ENCODE measurements at regions not wholly inside any gene's neighbourhood (a gene's known extent, or its start where the extent isn't known, plus 50 kb on each side); places are given as distances from the start of the nearest gene placed in this dataset.

DNA sequence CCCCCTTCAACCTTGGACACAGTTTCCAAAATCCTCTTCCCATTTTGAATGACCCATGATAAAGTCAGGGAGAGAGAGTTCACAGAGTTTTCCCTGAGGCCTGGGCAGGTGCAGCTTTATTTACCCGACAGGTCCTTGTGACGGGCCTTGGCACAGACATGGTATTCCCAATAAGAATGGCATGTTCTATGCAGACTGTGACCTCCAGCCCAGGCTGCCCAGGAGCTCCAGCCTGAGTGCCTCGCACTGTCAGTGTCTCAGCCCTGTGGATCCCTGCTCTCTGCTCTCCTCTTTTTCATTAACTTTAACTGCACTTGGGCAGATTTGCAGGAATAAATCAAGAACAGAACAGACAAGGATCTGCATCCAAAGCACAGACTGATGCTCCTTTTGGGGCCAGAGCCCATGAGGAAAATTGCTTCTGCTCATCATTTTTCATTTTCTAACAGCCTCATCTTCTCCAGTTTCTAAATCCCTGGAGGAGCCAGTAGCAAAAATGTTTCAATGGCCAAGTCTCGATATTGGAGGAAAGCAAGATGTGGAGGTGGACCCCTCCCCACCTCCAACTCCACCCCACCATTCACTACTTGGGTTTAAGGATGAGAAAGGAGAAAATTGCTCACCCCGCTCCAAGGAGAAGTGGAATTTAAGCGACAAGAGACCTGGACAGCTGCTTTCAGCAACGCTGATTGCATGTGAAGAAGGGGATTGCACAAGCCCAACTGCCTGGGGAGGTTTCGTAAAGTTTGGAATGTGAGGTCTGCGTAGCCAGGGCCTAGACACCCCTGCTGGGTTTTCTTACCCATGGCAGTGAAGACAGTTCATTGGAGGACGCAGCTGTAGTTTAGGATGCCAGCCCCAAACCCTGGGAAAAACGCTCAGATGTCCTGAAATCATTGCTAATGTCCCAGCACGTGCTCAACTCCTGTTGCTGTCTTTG is 225.9 kb downstream of the WDR11 start:
- no peak for DNase-seq

DNA sequence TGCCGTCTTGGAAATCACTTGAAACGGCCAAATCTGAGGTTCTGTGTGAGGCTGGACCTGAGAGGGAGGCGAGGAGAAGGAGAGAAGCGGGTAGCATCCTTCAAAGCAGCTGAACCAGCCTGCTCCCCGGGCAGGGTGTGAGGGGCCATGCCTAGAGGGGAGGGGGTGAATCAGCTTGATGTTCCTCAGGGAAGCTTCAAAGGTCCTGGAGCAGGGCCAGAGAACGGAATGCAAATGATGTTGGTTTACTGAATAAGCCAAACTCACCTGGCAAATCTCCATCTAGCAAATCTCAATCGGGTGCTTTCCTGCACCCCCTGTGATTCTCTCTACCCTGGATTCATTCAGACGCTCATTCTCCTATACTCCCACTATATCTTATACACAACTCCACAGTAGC is 226.9 kb downstream of the WDR11 start:
- peak; percentile 1 for DNase-seq

DNA sequence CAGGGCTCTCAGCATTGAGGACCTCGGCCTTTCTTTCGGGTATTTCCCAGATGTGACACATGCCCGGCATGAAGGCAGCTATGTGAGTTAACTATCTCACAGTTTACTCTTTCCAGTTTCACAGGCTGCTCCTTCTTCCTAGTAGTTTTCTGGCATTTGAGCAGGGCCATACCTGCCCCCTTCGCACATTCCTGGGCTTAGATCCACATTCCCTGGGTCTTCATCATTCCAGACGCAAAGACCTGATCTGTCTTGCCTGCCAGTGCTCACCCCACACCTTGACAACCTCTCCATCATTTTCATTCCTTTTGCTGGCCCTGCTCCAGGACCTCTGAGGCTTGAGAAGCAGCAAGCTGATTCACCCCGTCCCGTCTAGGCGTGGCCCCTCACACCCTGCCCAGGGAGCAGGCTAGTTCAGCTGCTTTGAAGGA is 227.5 kb downstream of the WDR11 start:
- no peak for DNase-seq

DNA sequence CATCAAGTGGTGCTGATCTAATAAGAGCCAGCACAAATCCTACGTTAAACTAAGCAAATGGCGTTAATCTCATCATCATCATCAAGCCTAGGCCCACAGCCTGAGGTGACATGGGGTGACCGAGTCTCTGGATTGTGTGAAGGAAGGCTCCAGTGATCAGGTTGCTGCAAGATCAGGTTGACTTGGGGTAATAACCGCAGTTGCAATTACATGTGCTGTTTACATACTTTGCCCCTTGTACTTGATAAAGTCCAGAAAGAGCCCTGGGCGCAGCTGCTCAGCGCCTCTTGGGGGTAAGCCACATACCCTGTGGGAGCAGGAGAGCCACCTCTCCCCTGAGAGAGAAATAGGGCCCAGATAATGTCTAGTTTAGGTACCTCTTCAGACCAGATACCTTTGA is 228.1 kb downstream of the WDR11 start:
- no peak for DNase-seq

DNA sequence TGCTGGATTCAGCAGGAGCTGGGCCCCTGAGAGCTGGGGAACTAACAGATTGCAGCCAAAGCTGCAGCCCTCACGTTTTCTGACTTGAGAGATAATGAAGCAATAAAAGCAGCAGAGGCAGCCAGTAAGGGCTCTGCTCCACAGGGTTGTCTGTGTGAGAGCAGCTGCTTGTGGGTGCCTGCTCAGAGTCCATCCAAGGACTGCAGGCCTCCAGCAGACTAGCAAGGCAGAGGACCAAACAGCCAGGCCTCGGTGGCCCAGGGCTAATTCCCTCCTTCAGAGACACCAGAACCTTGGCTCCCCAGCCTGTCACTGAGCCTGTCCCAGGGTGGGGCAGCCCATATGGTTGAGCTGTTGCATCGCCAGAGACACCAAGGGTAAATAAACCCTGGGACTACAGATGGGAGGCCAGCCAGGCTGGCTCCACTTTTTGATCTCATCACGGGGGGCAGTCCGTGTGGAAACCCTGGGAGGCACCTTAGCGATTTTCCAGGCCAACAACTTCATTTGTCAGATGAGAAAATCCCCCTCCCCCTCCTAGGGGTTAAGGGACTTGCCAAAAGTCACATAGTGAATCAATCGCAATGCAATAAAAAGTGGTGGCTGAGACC is 229.2 kb downstream of the WDR11 start:
- no peak for DNase-seq

DNA sequence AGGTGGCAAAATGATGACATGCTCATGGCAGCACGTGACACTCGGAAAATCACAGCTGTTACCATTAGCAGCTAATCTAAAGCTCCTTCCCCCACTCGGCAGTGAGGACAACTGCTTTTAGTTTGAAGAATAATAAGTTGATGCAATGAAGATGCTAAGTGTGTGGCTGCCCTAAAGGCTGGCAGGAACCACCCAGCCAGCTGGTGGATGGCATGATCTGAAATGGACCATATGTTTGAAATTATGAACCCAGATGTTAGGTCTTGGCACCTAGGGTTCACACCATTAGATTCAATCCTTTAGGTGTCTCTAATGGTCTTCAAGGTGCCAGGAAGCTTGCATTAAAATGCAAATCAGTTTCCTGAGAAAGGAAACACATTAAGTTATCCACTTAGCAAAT is 230.1 kb downstream of the WDR11 start:
- DNase-seq: no peak

DNA sequence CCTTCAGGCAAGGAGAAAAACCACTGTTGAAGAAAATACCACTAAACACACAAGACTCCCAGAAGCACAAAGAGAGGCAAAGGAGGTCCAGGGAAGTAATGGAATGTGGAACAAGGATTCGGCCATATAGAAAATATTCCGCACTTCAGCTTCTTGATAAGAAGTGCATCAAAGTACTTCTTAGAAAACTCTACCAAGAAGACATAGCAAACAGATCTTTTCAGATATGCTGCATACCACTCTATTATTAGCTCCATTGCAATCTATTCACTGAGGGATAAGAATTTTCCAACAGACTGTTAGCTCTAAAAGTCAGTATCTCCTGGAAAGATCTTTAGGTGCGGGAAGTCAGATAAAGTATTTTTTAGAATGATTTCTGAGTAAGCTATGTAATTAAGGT is 231.8 kb downstream of the WDR11 start:
- DNase-seq: no peak

DNA sequence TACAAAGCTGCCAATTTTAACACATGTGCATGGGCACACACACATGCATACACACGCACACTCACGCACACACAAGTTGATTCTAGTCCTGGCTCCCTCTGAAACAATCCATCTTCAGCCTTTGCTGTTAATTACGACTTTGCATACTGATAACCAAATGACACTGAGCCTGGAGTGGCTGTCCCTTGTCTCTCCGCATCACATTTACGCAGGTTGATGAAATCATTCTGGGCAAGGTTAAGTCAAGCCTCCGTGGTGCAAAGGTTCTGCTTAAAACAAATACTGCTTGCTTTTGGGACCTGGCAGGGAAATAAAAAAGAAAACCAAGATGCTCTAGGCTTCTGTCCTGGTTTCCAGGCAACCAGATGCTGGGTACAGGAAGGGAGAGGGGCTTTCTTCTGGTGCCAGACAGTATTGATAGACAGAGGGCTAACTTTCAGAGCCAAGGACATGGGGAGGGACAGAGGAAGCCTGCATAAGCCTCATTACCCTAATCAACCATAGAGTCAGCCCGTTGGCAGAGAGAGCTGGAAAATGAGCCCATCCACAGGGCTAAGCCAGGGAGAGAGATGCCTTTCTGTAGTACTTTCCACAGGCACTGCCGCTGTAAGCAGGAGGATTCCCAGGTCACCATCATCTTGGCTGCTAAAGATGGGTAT is 233.0 kb downstream of the WDR11 start:
- no peak for DNase-seq

DNA sequence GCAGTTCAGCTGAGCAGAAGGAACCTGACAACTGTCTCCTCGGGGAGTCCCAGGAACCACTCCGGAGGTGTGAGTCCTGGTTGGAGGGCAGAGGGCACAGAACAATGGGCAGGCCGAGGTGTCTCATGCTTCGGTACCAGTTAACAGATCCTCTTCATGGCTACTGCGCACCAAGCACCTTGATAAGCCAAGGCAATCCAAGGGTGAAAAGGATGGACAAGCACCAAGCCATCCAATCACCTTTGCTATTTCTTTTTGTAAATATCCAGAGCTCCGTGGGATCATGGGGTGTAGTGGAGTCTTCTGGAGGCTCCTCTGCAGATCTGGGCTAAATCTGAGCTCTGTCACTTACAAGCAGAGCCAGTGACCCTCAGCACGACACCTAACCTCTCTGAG is 233.5 kb downstream of the WDR11 start:
- no peak for DNase-seq

DNA sequence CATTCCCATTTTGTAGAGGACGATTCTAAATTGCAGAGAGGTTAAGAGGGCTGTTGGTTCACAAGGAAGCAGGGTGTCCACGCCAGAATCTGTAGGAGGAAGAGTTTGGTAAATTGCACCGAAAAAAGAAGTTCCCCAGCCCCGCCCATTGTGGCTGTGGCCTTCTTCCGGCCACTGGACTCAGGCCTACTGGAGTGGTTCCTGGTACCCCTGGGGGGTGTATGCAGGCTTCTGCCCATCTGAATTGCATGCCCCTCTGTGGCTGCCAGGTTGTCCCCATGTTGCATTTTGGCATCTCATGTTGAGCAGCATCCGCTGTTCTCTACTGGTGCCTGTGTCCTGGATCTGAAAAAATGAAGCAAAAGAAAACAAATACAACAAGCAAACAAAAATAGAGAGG is 234.2 kb downstream of the WDR11 start:
- DNase-seq: no peak

DNA sequence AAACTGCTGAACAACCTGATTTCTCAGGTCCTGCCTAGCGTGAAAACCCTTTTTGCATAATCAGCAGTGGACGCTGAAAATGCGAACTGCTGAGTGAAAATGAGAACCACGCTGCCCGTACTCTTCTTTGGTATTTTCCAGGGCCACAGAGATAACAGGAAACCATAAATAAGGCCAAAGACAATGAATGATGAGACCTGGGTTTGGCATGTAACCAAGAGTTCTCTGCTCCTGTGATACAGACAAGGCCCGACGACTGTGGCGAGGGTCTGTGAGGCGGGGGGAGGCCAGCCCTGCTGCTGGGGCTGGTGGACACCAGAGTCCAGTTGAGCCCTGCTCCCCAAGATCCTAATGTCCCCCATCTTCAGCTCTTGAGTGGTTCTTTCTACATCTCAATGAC is 236.0 kb downstream of the WDR11 start:
- no peak for DNase-seq

DNA sequence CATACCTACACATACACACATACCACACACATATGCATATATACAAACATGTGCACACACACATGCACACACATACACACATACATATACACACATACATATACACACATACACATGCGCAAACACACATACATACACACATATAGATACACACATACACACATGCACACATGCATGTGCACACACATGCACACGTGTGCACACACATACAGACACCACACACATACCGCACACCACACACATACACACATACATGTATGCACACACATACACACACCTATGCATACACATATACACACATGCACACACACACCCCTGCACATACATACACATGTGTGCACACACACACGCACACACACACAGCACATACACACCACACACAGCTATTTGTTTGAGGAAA is 236.5 kb downstream of the WDR11 start:
- no peak for DNase-seq

DNA sequence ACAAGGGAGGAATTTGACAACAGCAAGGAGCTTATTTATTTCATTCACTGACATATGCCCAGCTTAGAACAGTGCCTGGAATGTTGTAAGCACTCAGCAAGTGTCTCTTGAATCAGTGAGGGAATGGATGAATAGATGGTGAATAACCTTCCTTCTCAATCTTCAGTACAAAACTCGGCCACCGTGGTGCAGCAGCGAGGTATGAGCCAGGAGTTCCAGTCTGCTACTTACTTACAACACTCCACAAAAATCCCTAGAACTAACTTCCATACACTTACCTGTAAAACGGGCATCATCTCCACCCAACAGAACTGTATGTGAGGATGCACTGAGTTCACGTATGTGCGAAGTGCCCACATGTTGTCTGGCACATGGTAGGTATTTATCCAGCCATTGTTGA is 237.4 kb downstream of the WDR11 start:
- peak; percentile 3 for DNase-seq

DNA sequence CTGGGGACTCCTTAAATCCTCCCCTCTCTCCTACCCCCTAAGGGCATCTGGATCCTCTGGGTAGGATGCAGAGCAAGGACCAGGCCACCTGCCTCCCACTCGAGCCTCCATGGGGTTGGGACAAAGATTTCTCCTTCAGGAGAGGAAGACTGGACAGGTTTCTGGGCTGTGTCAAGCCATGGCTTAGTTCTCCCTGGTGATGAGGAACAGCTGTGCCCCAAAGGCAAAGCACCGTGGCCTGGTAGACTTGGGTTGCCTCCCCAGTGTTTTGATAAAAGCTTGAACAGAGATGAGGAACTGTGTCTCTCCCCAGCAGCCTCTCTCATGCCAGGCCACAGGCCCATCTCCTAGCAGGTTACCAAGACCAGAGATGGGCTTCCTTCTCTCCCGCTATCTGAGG is 238.3 kb downstream of the WDR11 start:
- DNase-seq: no peak

DNA sequence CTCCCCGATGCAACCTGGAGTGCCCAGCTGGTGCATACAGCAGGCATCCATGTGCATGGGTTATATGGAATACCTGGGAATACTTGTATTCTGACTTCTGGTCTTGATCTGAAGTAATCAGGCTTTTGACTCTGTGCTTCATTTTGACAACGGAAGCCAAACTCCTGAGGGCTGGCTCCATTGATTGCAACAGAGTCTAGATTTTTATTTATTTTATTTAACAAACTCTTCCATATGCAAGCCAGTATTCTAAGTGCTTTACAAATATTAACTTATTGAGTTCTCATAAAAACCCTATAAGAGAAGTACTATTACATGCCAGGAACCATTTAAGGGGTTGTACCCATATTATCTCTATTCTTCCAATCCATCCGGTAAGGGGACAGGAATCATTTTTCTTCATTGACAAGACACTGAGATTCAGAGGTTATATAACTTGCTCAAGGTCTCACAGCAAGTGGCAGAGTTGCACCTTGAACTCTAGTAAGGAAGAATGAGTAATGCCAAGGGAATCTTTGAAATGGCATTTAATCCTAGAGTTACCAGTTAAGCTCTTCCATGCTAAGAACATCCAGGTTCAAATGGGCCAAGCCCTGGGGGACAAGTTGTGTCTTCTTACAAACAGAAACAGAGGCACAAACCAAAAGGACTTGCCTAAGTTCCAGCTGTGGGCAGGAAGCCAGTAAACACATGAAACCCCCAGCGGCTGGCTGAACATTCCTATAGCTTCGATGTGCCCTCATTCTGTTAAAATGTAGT is 241.0 kb downstream of the WDR11 start:
- DNase-seq: no peak

DNA sequence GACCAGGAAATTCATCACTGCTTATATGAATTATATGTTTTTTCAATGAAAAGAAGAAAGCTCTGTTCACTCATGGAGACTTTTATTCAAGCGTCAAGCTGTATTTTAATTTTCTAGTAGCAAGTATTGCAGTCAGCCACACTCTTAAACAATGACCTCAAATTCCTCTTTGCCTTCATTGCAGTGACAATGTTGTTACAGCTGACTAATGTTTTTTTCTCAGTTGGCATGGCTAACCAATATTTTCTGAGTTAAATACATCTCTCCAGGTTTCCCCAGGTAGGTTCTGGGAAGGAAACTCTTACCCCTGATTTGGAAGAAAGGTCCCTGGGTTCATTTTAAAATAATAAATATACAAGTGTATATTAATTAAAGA is 241.5 kb downstream of the WDR11 start:
- no peak for DNase-seq

DNA sequence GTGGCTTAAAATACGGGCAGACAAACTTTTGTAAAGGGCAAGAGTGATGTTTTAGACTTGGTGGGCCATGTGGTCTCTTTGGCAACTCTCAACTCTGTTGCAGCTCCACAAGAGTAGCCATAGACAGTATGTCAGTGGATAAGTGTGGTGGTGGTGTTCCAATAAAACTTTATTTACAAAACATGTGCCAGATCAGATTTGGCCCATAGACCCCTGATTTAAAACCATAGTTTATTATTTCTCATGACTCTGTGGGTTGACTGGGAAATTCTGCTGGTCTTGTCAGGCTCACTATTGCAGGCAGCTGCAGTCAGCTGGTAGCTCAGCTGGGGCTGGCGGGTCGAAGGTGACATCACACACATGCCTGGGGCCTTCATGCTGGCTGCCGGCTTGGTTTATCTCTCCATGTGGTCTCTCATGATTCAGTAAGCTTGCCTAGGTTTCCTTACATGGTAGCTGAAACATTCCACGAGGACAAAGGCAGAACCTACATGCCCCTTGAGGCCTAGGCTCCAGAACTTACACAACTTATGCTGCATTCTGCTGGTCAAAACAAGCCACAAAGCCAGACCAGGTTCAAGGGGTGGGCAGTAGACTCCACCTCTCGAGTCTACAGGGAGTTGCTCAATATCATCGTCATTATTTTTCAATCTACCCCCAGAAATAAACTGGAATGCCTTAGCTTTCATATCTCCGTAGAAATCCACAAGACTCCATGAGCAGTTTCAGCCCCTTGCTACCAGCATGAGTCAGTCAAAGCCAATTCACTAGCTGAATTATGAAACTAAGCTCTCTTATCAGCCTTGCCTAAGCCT is 245.7 kb downstream of the WDR11 start:
- no peak for DNase-seq

DNA sequence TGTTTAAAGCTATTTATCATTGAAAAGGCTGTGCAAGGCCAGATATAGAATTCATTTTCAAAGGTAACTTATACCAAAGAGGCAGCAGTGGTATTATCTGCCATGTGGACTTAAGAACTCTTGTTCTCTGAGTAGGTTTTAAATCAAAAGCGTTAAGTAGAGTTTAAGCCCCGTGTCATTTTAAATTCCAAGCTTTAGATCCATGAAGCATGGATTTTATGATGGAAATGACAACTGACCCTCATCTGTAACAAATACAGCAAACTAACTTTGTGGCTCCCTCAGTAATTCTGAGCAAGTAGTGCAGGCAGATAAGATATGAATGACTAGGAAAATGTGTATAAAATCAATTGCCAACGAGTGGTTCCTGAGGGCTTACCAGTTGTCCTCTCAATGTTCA is 247.0 kb downstream of the WDR11 start:
- DNase-seq: no peak

DNA sequence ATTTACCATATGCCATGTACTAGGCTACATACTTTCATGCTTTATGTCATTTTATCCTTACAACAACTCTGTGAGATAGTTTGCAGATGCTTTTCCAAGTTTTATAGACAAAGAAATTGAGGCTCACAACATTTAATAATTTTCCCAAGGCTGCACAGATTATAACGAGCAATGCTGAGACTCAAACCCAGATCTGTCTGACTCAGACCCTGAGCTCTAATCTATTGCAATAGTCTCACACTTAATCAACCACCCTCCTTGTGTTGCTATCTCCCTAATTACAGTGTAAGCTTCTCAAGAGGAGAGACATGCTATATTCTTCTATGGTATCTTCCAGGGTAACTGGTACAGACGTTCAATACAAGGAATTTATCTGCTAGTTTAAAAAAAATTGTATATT is 247.6 kb downstream of the WDR11 start:
- no peak for DNase-seq

DNA sequence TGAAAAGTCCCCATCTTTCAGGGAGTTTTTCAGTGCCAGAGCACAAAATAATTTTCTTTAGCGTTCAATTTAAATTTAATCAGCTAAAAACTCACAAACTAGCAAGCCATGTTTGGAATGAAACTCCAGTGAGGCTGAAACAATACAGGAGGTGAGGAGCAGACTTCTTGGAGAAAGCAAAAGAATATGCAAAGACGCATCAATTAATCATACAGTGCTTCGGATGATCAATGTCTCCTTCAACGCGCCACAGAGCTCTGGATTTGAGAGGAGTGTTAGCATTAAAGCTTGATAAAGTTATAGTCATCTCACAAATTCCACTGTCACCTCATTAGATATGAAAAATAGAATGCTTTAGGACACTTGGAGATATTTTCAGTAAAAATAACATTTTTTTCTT is 248.0 kb downstream of the WDR11 start:
- no peak for DNase-seq

DNA sequence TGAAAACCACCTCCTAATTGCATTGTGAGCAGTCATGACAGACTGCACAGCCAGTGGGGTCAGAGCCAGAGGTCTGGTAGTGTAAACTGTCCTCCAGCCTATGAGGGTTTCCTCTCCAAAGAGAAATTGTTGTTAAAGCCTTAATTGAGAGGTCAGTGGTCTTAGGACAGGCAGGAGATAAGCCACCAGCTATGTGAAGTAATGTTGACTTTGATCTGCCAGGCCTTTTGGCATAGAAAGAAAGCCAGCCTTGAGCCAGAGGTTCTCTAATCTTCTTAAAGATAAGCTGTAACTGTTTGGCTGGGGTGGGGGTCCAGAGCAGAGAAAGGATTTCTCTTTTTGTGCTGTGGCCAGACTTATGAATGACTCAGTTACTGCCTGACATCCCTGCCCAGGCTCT is 248.4 kb downstream of the WDR11 start:
- no peak for DNase-seq

DNA sequence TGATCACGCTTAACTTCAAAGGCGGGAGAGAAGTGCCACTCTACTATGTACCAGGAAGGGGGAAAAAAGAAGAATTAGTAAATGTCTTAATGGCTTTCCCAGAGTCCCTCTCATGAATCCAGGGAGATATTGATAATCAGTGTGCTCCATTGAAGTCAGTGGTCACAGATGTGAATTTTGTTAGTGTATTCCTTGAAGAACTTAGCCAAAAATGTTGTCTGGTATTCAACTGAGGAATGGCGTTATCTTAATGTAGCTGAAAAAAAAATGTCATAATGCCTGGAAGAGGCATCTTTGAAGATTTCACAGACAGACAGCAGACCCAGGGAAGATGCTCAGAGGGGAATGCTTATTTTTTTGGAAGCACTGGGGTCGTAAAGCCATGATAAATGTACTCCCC is 250.4 kb downstream of the WDR11 start:
- no peak for DNase-seq

DNA sequence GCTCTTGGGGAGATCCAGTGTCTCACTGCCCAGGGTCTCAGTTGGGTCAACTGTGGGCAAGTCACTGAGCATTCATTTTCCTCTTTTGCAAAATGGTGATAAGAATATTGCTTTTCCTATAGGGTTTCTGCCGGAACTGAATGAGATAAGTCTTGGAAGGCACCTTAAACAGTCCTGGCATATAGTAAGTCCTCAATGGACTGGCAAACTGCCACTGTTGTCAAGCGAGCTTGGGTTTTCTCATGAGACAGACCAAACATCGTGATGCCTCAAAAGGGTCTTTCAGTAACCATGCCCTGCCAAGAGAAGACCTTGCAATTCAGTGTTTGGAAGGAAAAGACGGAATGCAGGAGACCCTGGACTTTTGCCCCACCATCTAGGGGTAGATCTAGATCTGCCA is 251.5 kb downstream of the WDR11 start:
- DNase-seq: no peak

Data from NCI-H1105 treated with DMSO at 0.1 percent for 48 hours (cell line).